ENCODE measurements at regions not wholly inside any gene's neighbourhood (a gene's known extent, or its start where the extent isn't known, plus 50 kb on each side); places are given as distances from the start of the nearest gene placed in this dataset.

DNA sequence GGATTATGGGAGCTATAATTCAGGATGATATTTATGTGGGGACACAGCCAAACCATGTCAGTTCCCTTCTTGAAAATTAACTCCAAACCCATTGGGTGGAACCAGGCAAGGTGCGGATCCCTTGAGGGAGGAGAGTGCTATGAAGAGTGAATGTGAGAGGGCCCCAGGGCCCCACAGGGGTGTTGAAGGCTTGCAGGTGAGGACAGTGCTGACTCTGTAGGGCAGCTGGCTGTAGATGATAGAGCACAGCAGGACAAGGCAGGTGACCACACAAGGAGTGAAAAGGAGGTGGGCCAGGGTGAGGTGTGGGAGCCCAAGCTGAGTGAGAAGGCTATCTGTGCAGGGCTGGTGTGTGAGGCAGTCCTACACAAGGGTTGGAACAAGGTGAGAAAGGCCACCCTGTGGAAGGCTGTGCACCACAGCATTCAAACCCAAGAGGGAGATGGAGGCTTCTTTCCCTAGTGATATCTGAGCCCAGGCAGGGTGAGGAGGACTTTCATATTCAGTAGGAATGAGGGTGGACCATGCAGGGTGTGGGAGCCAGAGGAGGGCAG lies 746.0 kb upstream of the CELF2 start:
- DNase-seq (ENCODE audit: low spot score), result no peak
- H3K27ac ChIP-seq, result no peak overlapping the region
- TF ChIP-seq, protein P1, sequence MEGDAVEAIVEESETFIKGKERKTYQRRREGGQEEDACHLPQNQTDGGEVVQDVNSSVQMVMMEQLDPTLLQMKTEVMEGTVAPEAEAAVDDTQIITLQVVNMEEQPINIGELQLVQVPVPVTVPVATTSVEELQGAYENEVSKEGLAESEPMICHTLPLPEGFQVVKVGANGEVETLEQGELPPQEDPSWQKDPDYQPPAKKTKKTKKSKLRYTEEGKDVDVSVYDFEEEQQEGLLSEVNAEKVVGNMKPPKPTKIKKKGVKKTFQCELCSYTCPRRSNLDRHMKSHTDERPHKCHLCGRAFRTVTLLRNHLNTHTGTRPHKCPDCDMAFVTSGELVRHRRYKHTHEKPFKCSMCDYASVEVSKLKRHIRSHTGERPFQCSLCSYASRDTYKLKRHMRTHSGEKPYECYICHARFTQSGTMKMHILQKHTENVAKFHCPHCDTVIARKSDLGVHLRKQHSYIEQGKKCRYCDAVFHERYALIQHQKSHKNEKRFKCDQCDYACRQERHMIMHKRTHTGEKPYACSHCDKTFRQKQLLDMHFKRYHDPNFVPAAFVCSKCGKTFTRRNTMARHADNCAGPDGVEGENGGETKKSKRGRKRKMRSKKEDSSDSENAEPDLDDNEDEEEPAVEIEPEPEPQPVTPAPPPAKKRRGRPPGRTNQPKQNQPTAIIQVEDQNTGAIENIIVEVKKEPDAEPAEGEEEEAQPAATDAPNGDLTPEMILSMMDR (conservative IDR thresholded peaks at IDR 0.05; ENCODE audit: low read depth), result no peak
- ChIA-PET POLR2A (ENCODE audit: low non-redundant PET) (no interaction called here), CTCF (no interaction called here)

DNA sequence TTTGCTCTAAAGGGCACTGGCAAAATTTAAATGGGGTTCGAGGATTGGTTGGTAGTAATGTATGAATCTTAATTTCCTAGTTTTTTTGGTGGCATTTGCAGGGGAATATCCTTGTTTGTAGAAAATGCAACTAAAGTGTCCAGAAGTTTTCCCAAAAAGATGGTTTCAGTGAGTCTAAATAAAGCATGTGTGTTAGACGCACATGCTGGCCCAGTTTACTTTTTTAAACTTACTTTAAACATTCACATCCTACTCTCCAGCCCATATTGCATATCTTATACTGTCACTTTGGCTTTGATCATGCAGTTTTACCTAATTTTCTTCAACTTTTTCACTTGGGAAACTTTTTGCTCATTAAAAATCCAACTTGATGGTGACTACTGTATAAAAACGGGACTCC lies 744.0 kb upstream of the CELF2 start:
- ChIA-PET CTCF (no interaction called here), POLR2A (ENCODE audit: low non-redundant PET) (no interaction called here)
- DNase-seq (ENCODE audit: low spot score), result no peak
- TF ChIP-seq, protein P1 (conservative IDR thresholded peaks at IDR 0.05; ENCODE audit: low read depth), result no peak
- no peak overlapping the region for H3K27ac ChIP-seq

DNA sequence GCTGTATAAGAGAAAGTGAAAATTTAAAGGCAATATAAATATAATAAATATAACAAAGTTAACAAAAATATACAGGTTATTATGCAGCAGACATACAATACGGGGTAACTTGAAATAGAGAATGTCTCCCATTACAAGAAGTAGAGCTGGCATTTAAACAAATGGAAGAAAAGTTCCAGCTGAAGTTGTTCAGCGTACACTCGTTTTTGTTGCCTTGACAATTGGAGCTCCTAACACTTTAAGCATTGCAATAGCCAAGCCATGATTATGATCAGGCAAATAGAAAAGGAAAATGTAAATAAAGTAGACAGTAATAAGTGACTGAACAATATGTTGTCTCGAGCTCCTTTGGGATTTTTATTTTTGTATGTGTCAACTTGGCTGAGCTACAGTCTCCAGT lies 737.8 kb upstream of the CELF2 start:
- CTCF ChIA-PET, result no interaction called here
- POLR2A ChIA-PET (ENCODE audit: low non-redundant PET), result no interaction called here
- no peak for DNase-seq (ENCODE audit: low spot score)
- no peak overlapping the region for H3K27ac ChIP-seq
- TF ChIP-seq, protein P1 (conservative IDR thresholded peaks at IDR 0.05; ENCODE audit: low read depth), result no peak

DNA sequence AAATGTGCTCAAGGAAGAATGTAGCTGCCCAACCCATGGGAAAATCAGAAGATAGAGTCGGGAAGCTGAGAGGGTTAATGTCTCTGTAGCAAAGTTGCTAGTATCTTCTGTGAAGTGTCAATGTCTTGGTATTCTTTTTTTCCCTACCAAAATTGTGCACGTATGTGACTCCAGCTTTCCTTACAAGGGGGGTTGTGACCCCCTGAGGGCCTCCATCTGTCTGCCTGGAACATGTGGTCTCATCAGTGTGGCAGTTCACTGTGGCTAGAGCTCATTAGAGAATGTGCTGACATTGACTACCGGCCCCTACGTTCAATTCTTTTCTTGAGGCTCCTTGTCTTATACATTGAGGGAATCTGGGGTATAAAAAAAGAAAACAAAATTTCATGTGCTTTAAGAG lies 725.2 kb upstream of the CELF2 start:
- TF ChIP-seq, protein P1 (conservative IDR thresholded peaks at IDR 0.05; ENCODE audit: low read depth), result no peak
- POLR2A ChIA-PET (ENCODE audit: low non-redundant PET), result no interaction called here
- no peak overlapping the region for H3K27ac ChIP-seq
- no peak for DNase-seq (ENCODE audit: low spot score)
- CTCF ChIA-PET, result interaction anchor here (0.5 kb wide), 1 partner anchor 306 kb away, joined by 3 read pairs; no protein-coding TSS in a partner anchor

DNA sequence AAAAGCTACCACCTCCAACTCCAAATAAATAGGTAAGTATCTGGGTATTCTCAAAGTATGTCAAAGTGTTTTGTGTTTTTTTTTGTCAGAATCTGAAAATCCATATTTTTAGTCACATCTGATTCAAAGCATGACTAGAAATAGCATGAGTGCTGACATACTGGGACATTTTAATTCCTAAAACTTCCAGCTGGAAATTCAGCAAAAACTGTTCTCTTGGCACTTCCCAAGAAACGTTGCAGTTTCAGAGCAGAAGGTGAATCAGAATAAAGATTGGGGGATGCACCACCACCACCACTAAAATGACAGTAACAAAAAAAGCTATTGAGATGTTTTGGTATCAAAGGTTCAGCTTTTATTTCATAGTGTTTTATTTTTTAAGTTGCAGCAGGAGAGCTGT lies 724.6 kb upstream of the CELF2 start:
- POLR2A ChIA-PET (ENCODE audit: low non-redundant PET), result no interaction called here
- no peak for DNase-seq (ENCODE audit: low spot score)
- H3K27ac ChIP-seq, result no peak overlapping the region
- TF ChIP-seq, protein P1 (conservative IDR thresholded peaks at IDR 0.05; ENCODE audit: low read depth), result no peak
- CTCF ChIA-PET, result interaction anchor here (0.5 kb wide), 1 partner anchor 307 kb away, joined by 3 read pairs; no protein-coding TSS in a partner anchor

DNA sequence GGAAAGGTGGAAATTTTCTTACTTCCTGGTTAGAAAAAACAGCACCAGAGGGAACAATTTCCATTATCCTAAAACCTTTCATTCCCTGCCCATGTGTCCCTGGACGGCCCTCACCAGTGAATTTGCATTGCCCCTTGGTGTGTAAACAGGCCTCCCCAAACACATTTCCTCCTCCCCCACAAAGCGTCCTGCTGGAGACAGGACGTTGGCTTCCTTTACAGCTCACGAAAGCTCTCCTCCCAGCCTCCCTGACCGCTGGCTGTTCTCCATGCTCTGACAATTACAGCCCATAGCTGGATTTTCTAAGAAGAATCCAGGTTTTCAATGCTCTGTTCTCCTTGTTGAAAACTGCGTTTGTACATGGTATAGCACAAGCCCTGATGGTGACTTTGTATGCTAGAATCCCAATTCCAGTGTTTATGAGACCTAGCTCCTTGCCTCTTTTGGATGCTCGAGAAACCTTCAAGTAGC lies 724.2 kb upstream of the CELF2 start:
- DNase-seq (ENCODE audit: low spot score), result no peak
- ChIA-PET POLR2A (ENCODE audit: low non-redundant PET) (no interaction called here), CTCF (no interaction called here)
- no peak overlapping the region for H3K27ac ChIP-seq
- TF ChIP-seq, protein P1 (conservative IDR thresholded peaks at IDR 0.05; ENCODE audit: low read depth), result no peak

All from RWPE1 (cell line).